HG02870 (cell line): ENCODE measurements at regions not wholly inside any gene's neighbourhood (a gene's known extent, or its start where the extent isn't known, plus 50 kb on each side); places are given as distances from the start of the nearest gene placed in this dataset.
"Not testable (repeated sequence)": the region's sequence is repeated elsewhere in the genome, so short reads cannot be mapped to it uniquely, and the experiment has no call there.

Source experiments
- ATAC-seq: cut with Tn5 transposase; IDR thresholded peaks from one replicate; pipeline ENCODE4 v1.9.1; 2021; ENCODE audit warnings: mild to moderate bottlenecking, moderate library complexity; ENCODE audit not compliant: unreplicated experiment

- no peak for ATAC-seq
Observed at GRCh38 chr11:81342966-81343365, 1390.7 kb downstream of the FAM181B start.

GRCh38 chr11:81340225-81340624 lies 1393.4 kb downstream of the FAM181B start:
- no peak for ATAC-seq

- ATAC-seq, result no peak
Observed at GRCh38 chr11:81339521-81339920, 1394.1 kb downstream of the FAM181B start.

- ATAC-seq, result no peak
Observed at GRCh38 chr11:81337756-81338155, 1395.9 kb downstream of the FAM181B start.

DNA sequence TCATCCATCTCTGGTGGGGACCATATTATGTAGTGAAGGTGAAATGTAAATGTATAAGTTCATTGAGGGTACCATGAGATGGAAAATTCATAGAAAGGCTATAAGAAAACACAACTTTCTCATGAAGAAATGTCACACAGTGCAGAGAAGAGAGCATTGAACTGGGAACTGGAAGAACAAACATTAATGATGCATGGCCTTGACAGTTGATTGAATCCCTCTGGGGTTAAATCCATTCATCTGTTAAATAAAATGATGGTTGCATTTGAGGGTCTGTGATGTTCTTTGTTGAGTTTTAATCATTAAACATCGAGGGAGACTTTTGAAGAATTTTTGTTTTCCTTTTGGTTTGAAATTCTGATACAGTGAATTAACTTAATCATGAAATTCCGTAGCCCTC lies 1401.4 kb downstream of the FAM181B start:
- ATAC-seq, result no peak

- no peak for ATAC-seq
Observed at GRCh38 chr11:81331611-81332235, 1401.9 kb downstream of the FAM181B start.

GRCh38 chr11:81331088-81331487 lies 1402.6 kb downstream of the FAM181B start:
- ATAC-seq, result no peak

- no peak for ATAC-seq
Observed at GRCh38 chr11:81303038-81303664, 1430.5 kb downstream of the FAM181B start.

DNA sequence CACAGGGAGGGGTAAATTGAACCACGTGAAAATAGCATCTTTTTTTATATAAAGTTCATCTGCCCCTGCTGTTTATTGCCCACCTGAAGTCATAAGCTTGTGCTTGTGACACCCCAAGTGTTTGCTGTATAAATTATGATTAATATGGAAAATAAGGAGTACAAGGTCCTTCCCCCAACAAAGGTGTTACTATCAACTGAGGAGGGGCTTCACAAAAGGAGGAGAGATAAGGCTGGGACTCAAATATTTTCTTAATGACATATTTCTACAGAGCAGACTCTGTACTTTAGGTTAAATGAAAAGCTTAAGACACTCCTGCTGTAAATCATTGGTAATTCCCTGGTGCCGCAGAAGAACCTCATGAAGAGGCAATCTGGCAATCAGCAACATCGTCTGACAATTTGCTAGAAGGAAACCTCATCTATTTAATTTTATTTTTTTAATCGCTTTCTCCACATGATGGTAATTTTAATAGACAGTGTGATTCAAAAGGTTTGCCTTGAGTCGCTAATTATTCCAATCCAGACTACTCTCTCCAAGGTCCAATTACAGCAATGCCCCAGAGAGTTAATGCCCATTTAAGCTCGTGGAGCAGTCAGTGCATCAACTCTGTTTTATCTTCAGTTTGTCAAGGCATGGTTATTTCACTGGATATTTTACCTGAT lies 1432.4 kb downstream of the FAM181B start:
- no peak for ATAC-seq

GRCh38 chr11:81286959-81287358 lies 1446.7 kb downstream of the FAM181B start:
- ATAC-seq, result no peak

DNA sequence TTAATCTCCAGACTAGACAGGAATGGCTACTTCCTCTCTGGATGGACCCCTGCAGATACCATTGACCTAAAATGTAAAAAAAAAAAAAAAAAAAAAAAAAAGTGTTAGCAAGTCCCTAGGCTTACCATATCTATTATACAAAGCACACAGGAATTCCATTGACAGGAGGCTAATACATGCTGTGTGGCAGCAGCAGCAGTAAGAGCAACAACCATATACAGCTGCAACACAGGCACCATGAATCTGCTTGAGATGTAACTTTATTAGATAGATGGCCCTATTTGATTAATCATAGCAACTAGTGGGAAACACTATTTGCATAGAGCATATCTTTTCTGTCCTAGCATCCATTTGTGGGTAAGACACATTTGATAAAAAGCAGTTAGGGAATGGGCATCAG lies 1447.1 kb downstream of the FAM181B start:
- no peak for ATAC-seq

GRCh38 chr11:81280228-81280627 lies 1453.4 kb downstream of the FAM181B start:
- not testable (repeated sequence) for ATAC-seq

GRCh38 chr11:81278991-81279390 lies 1454.7 kb downstream of the FAM181B start:
- ATAC-seq, result no peak

GRCh38 chr11:81270686-81271085 lies 1463.0 kb downstream of the FAM181B start:
- no peak for ATAC-seq

DNA sequence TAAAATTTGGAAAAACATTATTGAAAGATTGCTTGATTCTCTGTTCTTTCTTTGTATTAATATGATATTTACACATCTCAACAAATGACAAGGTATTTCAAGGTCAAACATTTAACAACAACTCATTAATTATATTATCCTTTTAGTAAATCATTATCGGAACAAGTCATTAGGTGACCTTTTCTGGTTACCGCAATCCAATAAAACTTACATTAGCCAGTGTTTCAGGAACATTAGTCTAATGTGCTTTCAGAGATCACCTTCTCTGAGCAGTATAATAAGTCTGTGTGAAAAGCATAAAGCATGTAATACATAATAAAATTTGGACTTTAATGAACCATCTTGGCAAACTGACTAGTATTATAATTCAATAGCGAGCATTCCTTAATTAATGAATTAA lies 1466.4 kb downstream of the FAM181B start:
- no peak for ATAC-seq

- ATAC-seq, result no peak
Observed at GRCh38 chr11:81259471-81259870, 1474.2 kb downstream of the FAM181B start.

DNA sequence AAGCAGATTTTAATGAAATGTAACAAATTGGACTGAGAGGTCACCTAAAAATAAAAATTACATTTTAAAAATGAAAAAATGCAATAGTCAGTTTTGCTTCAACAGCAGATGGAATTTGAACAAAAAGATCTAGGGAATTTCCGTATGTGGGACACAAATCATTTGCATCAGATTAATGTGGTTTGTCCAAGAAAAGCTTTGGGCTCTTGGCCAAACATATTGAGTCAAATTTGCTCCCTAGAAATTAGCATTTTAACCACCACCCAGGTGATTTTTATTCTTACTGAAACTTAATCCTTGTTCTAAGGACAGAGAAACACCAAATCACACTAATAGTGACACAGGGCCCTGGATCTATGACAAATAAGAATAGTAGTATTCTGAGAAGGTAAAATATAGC lies 1477.8 kb downstream of the FAM181B start:
- peak; percentile 43 for ATAC-seq

DNA sequence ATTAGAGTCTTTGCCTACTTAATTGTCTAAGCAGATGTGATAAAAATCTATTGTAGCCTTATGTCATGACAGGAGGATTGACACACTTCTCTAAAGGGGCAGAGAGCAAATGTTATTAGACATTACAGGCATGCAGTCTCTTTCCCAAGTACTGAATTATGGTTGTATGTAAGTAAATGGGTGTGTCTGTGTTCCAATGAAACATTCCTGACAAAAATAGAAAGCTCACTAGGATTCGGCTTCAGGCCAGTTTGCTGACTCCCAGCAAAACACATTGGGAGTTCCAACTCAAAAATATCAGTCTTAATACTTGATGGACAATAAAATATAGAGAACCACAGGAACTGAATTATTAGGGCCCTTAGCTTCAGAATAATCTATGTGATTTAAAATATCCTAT lies 1480.4 kb downstream of the FAM181B start:
- no peak for ATAC-seq

DNA sequence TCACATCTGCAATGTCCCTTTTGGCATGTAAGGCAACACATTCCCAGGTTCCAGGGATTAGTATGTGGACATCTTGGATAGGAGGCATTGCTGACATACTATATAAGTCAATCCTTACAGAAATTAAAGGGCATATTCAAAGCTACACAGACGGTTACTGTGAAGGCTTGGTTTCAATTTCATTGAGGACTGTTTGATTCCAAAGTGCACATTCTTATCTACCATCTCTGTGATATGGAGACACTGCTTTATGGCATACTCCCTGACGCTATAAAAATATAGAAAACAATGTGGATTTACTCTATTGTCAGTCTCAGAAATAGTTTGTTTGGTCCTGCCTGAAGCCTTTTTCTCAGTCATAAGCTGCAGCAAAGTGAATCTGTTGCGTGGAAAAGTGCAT lies 1486.7 kb downstream of the FAM181B start:
- no peak for ATAC-seq

DNA sequence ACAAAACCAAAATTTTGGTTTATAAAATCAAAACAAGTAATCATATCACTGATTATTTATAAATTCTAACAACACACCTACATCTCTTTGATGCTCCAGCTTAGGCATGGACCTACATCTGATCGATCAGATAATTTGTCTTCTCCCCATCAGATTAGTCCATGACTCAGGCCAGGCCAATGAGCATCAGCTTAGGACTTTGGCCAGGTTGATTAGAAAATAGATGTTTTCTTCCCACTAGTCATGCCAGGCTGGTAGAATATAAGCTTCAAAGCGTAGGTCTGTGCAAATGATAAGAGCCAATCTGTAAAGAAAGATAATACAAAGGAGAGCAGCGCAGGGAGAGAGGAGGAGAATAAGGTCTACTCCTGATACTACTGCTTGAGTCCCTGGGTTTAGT lies 1487.9 kb downstream of the FAM181B start:
- ATAC-seq, result no peak

GRCh38 chr11:81241672-81242275 lies 1491.9 kb downstream of the FAM181B start:
- ATAC-seq, result no peak

DNA sequence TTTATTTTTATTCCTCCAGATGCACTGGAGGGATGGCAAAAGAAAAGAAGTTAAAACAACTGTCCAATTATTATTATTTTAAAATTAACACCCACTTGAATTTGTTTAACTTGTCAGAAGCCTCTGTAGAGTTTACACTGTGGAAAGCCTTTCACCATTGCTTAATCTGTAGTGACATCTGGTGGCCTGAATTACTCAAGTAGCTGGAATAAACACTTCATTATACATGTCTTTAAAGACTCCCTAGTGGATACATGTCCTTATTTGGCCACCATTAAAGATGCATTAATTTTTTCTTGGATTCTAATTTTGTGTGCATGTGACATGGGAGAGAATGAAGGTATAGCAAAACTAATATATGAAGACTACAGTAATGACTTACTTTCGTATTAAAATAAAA lies 1496.5 kb downstream of the FAM181B start:
- ATAC-seq, result peak; percentile 69
